HCT116 (cell line): ENCODE measurements at regions not wholly inside any gene's neighbourhood (a gene's known extent, or its start where the extent isn't known, plus 50 kb on each side); places are given as distances from the start of the nearest gene placed in this dataset.

Source experiments
- ATAC-seq: fragments of 200-7000 bp; cut with Tn5 transposase; 2 replicates; pipeline ENCODE4 v1.9.1; 2020; ENCODE audit warnings: mild to moderate bottlenecking, moderate library complexity
- BruUV-seq: library from RNA; stranded (reverse); fragments of 400-500 nt; replicated peaks from 2 replicates; lab custom pipeline; 2021; lab: Mats Ljungman, UMichigan
- CTCF ChIA-PET: fragments of 300-600 bp; sonication (Branson Sonifier 250); formaldehyde crosslinking; loops from one replicate; lab custom pipeline; 2021; ENCODE audit warnings: antibody characterized with exemption; lab: Charles Lee
- POLR2A ChIA-PET: fragments of 300-600, 350-600 bp; sonication (Branson Sonifier 250); formaldehyde crosslinking; loops from one replicate; lab custom pipeline; 2021; ENCODE audit warnings: antibody characterized with exemption; lab: Charles Lee
- RAD21 ChIA-PET, 2 experiments: fragments of 300-600 bp; sonication (Branson Sonifier 250); formaldehyde crosslinking; loops; one replicate each; lab custom pipeline; 2023; ENCODE audit warnings: low total read pairs in 2 of 2; ENCODE audit not compliant: uncharacterized antibody in 2 of 2, unreplicated experiment in 2 of 2, low non-redundant PET in 1 of 2; lab: Charles Lee
- DNase-seq: peaks from one replicate; pipeline ENCODE4 v3.0.0-alpha.2; 2010; ENCODE audit warnings: low read depth, low spot score
- H2AFZ ChIP-seq: fragments of 200-600 bp; shearing (Covaris generic), sonication (generic); 2 replicates; pipeline ENCODE4 v1.6.1; 2017; ENCODE audit warnings: low read depth, mixed run types, mixed read lengths, antibody characterized with exemption, low read length; ENCODE audit not compliant: poor library complexity, severe bottlenecking
- H3K27ac ChIP-seq: 2 replicates; pipeline ENCODE4 v1.5.1; 2012; ENCODE audit warnings: low read depth, low read length
- H3K27me3 ChIP-seq: fragments of 200-600 bp; sonication (generic); 2 replicates; pipeline ENCODE4 v1.6.1; 2016; ENCODE audit warnings: mixed run types, low read length, mixed read lengths; ENCODE audit not compliant: insufficient read depth
- H3K36me3 ChIP-seq, 2 experiments: fragments of 200-500 bp in 1 of 2; fragments of 200-600 bp in 1 of 2; sonication (Bioruptor generic) in 1 of 2; sonication (generic) in 1 of 2; 2 replicates each; pipeline versions ENCODE4 v1.5.1 to v1.6.1; 2014 to 2016; ENCODE audit warnings: low read length in 2 of 2, inconsistent platforms in 1 of 2, mixed read lengths in 1 of 2, mixed run types in 1 of 2; ENCODE audit not compliant: insufficient read depth in 2 of 2, control insufficient read depth in 1 of 2
- H3K4me1 ChIP-seq, 2 experiments: fragments of 200-600 bp in 1 of 2; sonication (generic) in 1 of 2; 2 replicates each; pipeline versions ENCODE4 v1.5.1 to v1.6.1; 2012 to 2017; ENCODE audit warnings: low read length in 2 of 2, inconsistent platforms in 1 of 2, mild to moderate bottlenecking in 1 of 2, mixed read lengths in 1 of 2, mixed run types in 1 of 2, moderate library complexity in 1 of 2; ENCODE audit not compliant: insufficient read depth in 2 of 2, control insufficient read depth in 1 of 2
- H3K4me2 ChIP-seq: fragments of 200-600 bp; sonication (generic); 2 replicates; pipeline ENCODE4 v1.6.1; 2017; ENCODE audit warnings: mixed run types, low read length, mixed read lengths
- H3K4me3 ChIP-seq, 2 experiments: fragments of 200-600 bp in 1 of 2; sonication (generic) in 1 of 2; replicated peaks in 1 of 2; 2 replicates each; pipeline ENCODE4 v1.5.1; 2011 to 2016; ENCODE audit warnings: low read length in 2 of 2, control low read depth in 1 of 2, low read depth in 1 of 2, mild to moderate bottlenecking in 1 of 2, mixed read lengths in 1 of 2, mixed run types in 1 of 2
- H3K79me2 ChIP-seq: fragments of 200-600 bp; sonication (generic); 2 replicates; pipeline ENCODE4 v1.6.1; 2017; ENCODE audit warnings: mild to moderate bottlenecking, mixed run types, low read length, moderate library complexity, mixed read lengths; ENCODE audit not compliant: insufficient read depth
- H3K9ac ChIP-seq: fragments of 200-600 bp; sonication (generic); 2 replicates; pipeline ENCODE4 v1.6.1; 2016; ENCODE audit warnings: low read length, mixed read lengths
- H3K9me2 ChIP-seq: fragments of 200-600 bp; sonication (generic), shearing (Covaris generic); 2 replicates; pipeline ENCODE4 v1.6.1; 2017; ENCODE audit warnings: mixed run types, mild to moderate bottlenecking, moderate library complexity; ENCODE audit not compliant: insufficient read depth
- H3K9me3 ChIP-seq, 2 experiments: fragments of 200-500 bp in 1 of 2; fragments of 200-600 bp in 1 of 2; sonication (Bioruptor generic) in 1 of 2; sonication (generic) in 1 of 2; 2 replicates each; pipeline ENCODE4 v1.6.1; 2014 to 2017; ENCODE audit warnings: low read length in 2 of 2, mixed read lengths in 2 of 2, inconsistent platforms in 1 of 2, low read depth in 1 of 2, mild to moderate bottlenecking in 1 of 2, mixed run types in 1 of 2, moderate library complexity in 1 of 2; ENCODE audit not compliant: control insufficient read depth in 1 of 2, insufficient read depth in 1 of 2
- H4K20me1 ChIP-seq: fragments of 200-600 bp; sonication (generic), shearing (Covaris generic); 2 replicates; pipeline ENCODE4 v1.6.1; 2017; ENCODE audit warnings: mixed run types, mild to moderate bottlenecking, moderate library complexity; ENCODE audit not compliant: insufficient read depth
- JUND ChIP-seq: IDR thresholded peaks from 2 replicates; pipeline ENCODE4 v1.6.1; 2012
- RAD21 ChIP-seq: IDR thresholded peaks from 2 replicates; pipeline ENCODE4 v1.6.1; 2012; ENCODE audit warnings: low read depth, mild to moderate bottlenecking
- ZNF274 ChIP-seq: fragments of 200-500 bp; sonication (Bioruptor generic); IDR thresholded peaks from 2 replicates; pipeline ENCODE4 v1.6.1; 2014; ENCODE audit warnings: mild to moderate bottlenecking, low read depth, low read length, inconsistent platforms
- intact Hi-C: fragments of 100-400 bp; cut with micrococcal nuclease; formaldehyde crosslinking; loops from 2 replicates; pipeline ENCODE4 v1.10.0; 2022
- TF ChIP-seq, protein P1 (sequence below), 3 experiments: fragments of 200-600 bp in 1 of 3; sonication (generic) in 1 of 3; IDR thresholded peaks in 2 of 3; conservative IDR thresholded peaks in 1 of 3; 2 replicates each; pipeline ENCODE4 v1.5.1; 2012 to 2017; ENCODE audit warnings: low read depth in 2 of 3, low read length in 2 of 3, antibody characterized with exemption in 1 of 3, borderline replicate concordance in 1 of 3, control low read depth in 1 of 3, mild to moderate bottlenecking in 1 of 3, mixed read lengths in 1 of 3, mixed run types in 1 of 3, moderate library complexity in 1 of 3; ENCODE audit not compliant: insufficient read depth in 1 of 3
- TF ChIP-seq, protein P2 (sequence below): IDR thresholded peaks from 2 replicates; pipeline ENCODE4 v1.6.1; 2011; ENCODE audit warnings: mild to moderate bottlenecking, low read length, moderate library complexity; ENCODE audit not compliant: insufficient replicate concordance; ENCODE audit errors: extremely low read depth
- TF ChIP-seq, protein P3 (sequence below): IDR thresholded peaks from 2 replicates; pipeline ENCODE4 v1.6.1; 2012; ENCODE audit warnings: low read depth
- TF ChIP-seq, protein P4 (sequence below): IDR thresholded peaks from 2 replicates; pipeline ENCODE4 v1.6.1; 2012
- TF ChIP-seq, protein P5 (sequence below): IDR thresholded peaks from 2 replicates; pipeline ENCODE4 v1.6.1; 2012

DNA sequence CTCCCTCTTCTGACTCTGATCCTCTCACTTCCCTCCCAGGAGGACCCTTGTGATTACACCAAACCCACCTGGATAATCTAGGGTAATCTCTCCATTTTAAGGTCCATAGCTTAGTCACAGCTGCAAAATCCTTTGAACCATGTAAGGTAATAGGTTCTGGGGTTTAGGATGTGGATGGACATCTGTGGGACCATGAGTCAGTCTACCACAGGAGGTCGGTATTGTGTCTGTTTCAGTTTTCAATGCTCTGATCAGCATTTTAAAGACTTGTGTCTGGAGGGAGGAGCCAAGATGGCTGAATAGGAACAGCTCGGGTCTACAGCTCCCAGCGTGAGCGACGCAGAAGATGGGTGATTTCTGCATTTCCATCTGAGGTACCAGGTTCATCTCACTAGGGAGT, 112.6 kb downstream of the CAVIN4 start:
- ChIA-PET CTCF (interaction anchor here (1.2 kb wide), 1 partner anchor 88 kb away, joined by 3 read pairs; no protein-coding TSS in a partner anchor), POLR2A (no interaction called here), RAD21 (no interaction called here)
- Histone ChIP-seq H3K27me3 (peaks cover 5% of the 10 kb centered on the region; the same call in 1 of the 2 replicates), H3K9ac (no peak overlapping the region), H3K4me2 (no peak overlapping the region), H3K79me2 (no peaks in the 10 kb centered on the region), H2AFZ (no peak overlapping the region), H3K27ac (no peak overlapping the region), H3K9me2 (no peaks in the 10 kb centered on the region), H4K20me1 (no peaks in the 10 kb centered on the region), H3K4me1 (no peaks in the 10 kb centered on the region), H3K36me3 (no peaks in the 10 kb centered on the region), H3K9me3 (no peaks in the 10 kb centered on the region), H3K4me3 (no peak overlapping the region)
- TF ChIP-seq, protein P1, sequence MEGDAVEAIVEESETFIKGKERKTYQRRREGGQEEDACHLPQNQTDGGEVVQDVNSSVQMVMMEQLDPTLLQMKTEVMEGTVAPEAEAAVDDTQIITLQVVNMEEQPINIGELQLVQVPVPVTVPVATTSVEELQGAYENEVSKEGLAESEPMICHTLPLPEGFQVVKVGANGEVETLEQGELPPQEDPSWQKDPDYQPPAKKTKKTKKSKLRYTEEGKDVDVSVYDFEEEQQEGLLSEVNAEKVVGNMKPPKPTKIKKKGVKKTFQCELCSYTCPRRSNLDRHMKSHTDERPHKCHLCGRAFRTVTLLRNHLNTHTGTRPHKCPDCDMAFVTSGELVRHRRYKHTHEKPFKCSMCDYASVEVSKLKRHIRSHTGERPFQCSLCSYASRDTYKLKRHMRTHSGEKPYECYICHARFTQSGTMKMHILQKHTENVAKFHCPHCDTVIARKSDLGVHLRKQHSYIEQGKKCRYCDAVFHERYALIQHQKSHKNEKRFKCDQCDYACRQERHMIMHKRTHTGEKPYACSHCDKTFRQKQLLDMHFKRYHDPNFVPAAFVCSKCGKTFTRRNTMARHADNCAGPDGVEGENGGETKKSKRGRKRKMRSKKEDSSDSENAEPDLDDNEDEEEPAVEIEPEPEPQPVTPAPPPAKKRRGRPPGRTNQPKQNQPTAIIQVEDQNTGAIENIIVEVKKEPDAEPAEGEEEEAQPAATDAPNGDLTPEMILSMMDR (IDR thresholded peaks at IDR 0.05 in 2 of 3, conservative IDR thresholded peaks at IDR 0.05 in 1 of 3; ENCODE audit: borderline replicate concordance in 1 of 3, insufficient read depth in 1 of 3, low read depth in 2 of 3, low read length in 2 of 3) = 0 out of 6 replicates have a peak, but pooled peaks of 1 of the 3 experiments have one; percentile 6
- TF ChIP-seq RAD21 = no peak
- DNase-seq = no peak
- ATAC-seq = 0 out of 2 replicates have a peak, but pooled peaks have one; percentile 60
- intact Hi-C loops = no loop called here
- BruUV-seq = no TSS peak

DNA sequence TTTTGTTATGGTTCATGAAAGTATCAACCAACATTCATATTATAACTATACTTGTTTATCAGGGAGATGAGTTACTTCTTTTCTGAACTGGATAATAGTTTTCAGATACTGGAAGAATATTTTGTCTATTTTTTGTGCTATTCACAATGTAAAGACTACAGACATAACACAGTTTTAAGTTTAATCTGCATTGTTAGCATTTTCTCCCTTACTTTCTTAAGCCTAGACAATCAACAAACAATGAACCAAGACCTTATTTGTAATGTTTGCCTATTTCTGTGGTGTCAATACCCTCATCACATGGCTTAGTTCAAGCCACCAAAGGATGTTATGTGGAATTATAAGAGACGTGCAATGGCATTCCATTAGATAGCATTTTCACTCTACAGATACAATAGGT, 119.5 kb downstream of the CAVIN4 start:
- no peaks in the 10 kb centered on the region for H3K9me3 ChIP-seq
- H2AFZ ChIP-seq = no peak overlapping the region
- BruUV-seq = no TSS peak
- CTCF ChIA-PET = no interaction called here
- no peak for ATAC-seq
- RAD21 ChIA-PET = no interaction called here
- no peaks in the 10 kb centered on the region for H3K9me2 ChIP-seq
- 0 out of 2 replicates have a peak, but pooled peaks cover 3% of the 10 kb centered on the region for H3K27me3 ChIP-seq
- H3K4me1 ChIP-seq = no peaks in the 10 kb centered on the region
- no peak overlapping the region for H3K27ac ChIP-seq
- no peaks in the 10 kb centered on the region for H3K79me2 ChIP-seq
- no peak overlapping the region for H3K9ac ChIP-seq
- H3K4me3 ChIP-seq = no peak overlapping the region
- H3K36me3 ChIP-seq = no peaks in the 10 kb centered on the region
- H3K4me2 ChIP-seq = no peak overlapping the region
- intact Hi-C loops = no loop called here
- no peaks in the 10 kb centered on the region for H4K20me1 ChIP-seq
- POLR2A ChIA-PET = no interaction called here
- DNase-seq = no peak
- TF ChIP-seq, protein P2, sequence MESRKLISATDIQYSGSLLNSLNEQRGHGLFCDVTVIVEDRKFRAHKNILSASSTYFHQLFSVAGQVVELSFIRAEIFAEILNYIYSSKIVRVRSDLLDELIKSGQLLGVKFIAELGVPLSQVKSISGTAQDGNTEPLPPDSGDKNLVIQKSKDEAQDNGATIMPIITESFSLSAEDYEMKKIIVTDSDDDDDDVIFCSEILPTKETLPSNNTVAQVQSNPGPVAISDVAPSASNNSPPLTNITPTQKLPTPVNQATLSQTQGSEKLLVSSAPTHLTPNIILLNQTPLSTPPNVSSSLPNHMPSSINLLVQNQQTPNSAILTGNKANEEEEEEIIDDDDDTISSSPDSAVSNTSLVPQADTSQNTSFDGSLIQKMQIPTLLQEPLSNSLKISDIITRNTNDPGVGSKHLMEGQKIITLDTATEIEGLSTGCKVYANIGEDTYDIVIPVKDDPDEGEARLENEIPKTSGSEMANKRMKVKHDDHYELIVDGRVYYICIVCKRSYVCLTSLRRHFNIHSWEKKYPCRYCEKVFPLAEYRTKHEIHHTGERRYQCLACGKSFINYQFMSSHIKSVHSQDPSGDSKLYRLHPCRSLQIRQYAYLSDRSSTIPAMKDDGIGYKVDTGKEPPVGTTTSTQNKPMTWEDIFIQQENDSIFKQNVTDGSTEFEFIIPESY = no peak
- TF ChIP-seq, protein P3, sequence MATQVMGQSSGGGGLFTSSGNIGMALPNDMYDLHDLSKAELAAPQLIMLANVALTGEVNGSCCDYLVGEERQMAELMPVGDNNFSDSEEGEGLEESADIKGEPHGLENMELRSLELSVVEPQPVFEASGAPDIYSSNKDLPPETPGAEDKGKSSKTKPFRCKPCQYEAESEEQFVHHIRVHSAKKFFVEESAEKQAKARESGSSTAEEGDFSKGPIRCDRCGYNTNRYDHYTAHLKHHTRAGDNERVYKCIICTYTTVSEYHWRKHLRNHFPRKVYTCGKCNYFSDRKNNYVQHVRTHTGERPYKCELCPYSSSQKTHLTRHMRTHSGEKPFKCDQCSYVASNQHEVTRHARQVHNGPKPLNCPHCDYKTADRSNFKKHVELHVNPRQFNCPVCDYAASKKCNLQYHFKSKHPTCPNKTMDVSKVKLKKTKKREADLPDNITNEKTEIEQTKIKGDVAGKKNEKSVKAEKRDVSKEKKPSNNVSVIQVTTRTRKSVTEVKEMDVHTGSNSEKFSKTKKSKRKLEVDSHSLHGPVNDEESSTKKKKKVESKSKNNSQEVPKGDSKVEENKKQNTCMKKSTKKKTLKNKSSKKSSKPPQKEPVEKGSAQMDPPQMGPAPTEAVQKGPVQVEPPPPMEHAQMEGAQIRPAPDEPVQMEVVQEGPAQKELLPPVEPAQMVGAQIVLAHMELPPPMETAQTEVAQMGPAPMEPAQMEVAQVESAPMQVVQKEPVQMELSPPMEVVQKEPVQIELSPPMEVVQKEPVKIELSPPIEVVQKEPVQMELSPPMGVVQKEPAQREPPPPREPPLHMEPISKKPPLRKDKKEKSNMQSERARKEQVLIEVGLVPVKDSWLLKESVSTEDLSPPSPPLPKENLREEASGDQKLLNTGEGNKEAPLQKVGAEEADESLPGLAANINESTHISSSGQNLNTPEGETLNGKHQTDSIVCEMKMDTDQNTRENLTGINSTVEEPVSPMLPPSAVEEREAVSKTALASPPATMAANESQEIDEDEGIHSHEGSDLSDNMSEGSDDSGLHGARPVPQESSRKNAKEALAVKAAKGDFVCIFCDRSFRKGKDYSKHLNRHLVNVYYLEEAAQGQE = no peak
- TF ChIP-seq, protein P4, sequence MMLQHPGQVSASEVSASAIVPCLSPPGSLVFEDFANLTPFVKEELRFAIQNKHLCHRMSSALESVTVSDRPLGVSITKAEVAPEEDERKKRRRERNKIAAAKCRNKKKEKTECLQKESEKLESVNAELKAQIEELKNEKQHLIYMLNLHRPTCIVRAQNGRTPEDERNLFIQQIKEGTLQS = no peak
- TF ChIP-seq, protein P5, sequence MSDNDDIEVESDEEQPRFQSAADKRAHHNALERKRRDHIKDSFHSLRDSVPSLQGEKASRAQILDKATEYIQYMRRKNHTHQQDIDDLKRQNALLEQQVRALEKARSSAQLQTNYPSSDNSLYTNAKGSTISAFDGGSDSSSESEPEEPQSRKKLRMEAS = no peak
- TF ChIP-seq JUND (no peak), ZNF274 (no peak)
